NK-92 treated with Interleukin-12 subunit alpha and Interleukin-12 subunit beta, amount 100 ng/mL, for 24 hours (cell line): ENCODE measurements at regions not wholly inside any gene's neighbourhood (a gene's known extent, or its start where the extent isn't known, plus 50 kb on each side); places are given as distances from the start of the nearest gene placed in this dataset.
"Not testable (repeated sequence)": the region's sequence is repeated elsewhere in the genome, so short reads cannot be mapped to it uniquely, and the experiment has no call there.

Experiments
- DNase-seq: peaks from one replicate; lab custom pipeline; 2025; lab: John Stamatoyannopoulos, UW

DNA sequence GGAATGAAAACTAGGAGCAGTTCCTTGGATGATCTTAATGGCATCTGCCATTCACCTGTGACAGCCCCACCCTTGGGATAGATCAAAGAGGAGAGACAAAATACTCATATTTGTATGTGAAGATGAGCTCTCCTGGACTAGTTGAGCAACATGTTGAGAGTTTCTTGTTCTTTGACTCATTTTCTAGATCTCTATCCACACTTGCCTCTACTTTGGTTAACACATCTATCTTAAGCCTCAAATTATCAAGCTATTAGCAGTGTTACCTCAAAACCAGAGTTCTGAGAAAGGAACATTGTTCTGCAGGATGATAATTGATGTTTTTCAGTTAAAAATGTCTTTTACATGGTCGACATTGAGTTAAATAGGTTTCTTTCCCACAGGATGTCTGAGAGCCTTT is 94.2 kb upstream of the TEX13D start:
- no peak for DNase-seq

DNA sequence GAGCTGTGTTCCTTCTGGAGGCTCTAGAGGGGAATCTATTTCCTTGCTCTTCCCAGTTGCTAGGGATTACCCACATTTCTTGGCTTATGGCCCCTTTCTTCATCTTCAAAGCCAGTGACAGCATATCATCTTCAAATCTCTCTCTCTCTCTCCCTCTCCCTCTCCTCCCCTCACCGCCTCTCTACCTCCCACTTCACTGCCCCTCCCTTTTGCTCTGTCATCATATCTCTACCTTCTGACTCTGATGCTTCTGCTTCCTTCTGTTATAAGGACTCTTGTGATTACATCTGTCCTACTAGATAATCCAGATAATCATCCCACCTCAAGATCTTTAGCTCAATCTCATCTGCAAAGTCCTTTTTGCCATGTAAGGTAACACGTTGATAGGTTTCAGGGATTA is 93.1 kb upstream of the TEX13D start:
- no peak for DNase-seq

DNA sequence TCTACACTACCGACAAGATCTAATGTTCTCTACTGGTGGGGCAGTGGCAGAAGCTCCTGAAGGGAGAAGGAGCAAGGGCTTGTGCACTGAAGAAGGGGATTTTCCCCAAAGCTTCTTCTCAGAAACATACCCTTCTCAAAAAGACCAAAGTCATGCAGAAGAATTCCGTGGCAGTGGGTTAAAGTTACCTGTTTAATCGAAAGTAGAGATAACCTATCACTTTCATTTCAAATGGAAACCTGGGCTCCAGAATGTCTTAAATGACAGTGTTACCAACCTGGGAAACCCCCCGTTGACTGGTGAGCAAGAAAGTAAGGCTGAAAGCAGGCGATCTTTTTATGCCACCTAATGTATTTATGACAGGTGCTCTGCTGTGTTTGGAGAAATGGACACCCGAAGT is 92.5 kb upstream of the TEX13D start:
- peak; percentile 2 for DNase-seq

DNA sequence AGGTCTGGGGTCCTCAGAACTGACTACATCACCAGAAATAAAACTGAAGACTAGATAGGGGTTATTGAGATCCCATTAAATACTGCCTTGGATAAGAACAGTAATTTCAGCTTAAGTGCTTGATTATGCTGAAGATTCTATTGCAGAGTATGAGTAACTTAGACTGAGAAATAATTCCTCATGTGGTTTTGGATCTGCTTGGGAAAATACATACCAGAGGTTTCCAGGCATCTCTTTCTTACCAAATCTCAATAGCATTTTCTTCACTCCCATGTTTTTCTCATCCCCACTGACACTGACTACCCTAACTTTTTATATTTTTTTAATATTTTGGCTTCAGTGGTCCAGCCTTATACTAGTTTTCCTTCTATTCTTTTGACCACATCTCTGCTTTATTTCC is 92.0 kb upstream of the TEX13D start:
- DNase-seq, result no peak

DNA sequence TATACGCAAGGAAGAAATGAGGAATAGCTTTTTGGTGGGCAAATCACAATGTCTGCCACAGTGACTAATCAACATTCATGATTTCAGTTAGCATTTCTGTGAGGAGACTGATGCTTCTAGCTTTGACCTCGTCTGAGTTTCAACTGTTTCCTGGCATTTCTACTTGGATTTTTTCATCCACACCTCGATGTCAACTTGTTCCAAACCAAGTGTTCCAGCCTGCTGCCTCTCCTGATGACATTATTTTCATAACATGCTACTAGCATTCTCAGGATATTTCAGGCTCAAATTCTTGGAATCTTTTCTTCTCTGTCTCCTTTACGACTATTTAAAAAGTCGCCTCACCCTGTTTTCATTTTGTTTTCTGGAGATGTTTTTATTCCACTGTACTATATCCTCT is 90.3 kb upstream of the TEX13D start:
- DNase-seq, result no peak

DNA sequence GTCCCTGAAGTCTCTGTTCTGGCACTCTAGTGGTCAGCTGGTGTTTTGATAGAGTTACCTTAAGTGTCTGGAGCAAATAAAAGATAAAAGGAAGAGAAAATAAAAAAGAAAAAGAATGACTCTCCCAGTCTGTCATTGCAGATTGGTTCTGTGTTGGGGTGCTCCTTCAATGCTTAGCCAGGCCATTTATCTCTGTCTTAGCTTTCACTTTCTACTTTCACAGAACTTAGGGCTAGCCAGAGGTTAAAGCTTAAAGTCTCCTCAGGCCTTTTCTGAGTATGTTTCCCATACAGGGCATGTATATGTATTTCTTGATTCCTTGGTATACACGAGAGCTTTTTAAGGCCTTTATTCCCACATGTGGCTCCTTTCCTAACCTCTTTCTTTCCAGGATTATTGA is 83.1 kb upstream of the TEX13D start:
- no peak for DNase-seq

DNA sequence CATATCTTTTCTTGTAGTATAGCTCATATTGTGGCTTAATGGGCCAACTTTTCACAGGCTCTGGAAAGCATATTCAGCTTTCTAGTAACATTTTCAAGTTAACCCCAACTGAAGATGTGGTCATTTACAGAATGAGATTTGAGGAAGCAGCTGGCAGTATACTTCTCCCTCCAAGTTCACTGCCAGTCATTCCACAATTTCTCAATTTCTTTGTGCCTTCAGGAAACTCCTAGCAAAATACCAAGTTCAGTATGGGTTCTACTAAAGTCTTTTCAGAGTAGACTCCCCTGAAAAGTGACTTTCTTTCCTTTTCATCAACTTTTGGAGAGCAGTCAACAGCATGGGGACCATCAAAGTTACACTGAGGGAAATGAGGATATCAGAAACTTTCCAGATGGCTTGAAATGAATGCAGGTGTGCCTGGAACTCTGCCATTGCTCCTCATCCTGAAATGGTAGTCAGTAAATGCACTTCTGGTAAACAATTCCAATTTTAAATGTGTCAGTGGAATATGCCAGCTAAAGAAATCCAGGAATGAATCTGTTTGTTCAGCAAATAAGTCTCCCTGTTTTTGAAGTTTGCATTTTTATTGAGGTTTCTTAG is 81.5 kb upstream of the TEX13D start:
- DNase-seq, result no peak

DNA sequence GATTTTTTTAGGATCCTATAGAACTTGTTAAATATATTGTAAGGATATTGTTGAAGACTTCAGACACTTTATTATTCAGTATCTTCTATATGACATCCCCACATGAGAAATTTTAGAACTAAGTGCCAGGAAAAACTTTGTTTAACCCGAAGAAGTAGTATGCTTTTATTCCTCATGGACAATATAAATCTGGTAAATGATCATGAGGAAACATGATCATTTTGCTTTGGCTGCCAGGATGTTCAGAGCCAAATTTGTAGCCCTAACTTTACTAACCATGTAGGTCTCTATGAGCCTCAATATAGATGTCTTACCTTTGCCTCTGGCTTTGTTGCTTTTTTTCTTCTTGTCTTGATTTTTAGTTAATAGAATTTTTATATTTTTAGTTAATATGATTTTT is 77.8 kb upstream of the TEX13D start:
- DNase-seq, result no peak

DNA sequence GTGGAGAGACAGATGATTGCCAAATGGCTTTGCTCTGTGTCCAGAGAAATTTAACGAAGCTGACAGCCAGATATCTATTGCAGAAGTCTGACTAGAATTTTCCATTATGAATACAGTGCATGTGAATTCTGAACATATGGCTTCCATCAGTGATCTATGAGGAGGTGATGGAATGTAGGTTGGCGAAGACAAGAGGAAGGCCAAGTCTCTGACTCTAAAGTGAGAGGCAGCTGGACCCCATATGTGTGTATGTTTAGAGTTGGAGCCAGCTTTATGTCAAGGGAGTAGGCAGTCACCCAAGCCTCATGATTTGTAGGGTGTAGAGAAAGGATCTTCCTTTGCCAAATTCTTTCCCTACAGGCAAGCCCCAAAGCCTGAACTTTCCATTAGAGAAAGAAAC is 76.2 kb upstream of the TEX13D start:
- no peak for DNase-seq

DNA sequence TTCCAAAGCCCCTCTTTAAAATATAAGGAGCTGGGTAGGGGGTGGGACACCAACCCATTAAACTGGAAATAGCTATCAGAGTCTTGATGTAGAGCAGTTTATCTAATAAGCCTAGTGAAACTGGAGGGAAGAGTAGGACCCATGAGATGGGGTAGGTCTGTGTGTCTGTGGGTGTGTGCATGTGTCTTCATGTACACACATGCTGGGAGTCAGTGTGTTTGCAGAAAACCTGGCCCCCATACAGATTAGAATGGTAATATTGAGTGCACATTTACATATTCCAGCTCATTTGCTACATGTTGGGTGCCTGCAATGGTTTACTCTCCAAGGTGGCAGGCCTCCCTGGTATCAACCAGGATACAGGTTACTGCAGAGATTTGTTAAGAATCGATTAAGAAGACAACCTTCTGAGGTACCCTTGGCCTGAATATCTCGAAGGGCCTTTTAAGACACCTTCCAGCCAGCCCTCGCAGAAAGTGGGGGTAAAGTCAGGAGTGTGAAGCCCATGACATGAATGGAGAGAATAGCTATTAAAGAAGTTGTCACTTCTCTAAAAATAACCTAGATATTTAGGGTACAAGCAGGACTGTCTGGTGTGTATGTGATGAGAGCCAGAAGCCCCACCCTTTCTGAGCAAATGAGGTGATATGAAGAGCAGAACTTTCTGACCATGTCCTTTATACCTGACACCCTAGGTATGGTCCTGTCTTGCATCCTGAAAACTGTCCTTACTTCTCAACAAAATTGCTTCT is 75.7 kb upstream of the TEX13D start:
- DNase-seq, result no peak

DNA sequence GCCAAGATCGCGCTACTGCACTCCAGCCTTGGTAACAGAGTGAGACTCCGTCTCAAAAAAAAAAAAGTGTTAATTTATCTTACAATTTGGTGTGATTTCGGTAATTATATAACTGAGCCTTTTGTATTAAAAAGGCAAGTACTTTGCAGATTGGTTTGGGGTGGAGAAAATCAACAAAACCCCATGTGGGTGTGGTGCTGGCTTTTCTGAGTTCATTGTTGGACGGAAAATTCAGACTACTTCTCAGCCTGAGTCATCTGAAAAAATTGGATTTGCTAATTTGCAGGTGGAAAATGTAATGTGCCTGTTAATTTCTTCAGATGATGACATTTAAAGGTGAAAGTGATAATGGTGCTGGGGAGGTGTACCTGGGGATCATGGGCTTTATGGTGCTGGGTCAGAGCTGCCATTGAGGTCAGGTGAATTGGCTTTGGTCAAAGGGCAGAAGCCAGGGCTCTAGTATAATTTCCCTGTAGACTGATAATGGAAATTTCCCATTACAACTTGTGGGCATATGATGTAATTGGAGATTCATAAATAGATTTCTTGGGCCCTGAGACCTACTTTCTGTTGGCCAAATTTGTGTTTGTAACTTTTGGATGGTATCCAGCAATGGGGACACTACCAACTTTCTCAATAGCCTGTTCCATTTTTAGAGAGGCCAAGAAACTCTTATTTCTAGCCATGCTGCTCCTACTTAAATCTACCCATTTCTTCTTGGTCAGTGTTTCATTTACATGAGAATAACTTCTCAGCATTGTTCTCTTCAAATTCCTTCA is 74.3 kb upstream of the TEX13D start:
- DNase-seq, result no peak

DNA sequence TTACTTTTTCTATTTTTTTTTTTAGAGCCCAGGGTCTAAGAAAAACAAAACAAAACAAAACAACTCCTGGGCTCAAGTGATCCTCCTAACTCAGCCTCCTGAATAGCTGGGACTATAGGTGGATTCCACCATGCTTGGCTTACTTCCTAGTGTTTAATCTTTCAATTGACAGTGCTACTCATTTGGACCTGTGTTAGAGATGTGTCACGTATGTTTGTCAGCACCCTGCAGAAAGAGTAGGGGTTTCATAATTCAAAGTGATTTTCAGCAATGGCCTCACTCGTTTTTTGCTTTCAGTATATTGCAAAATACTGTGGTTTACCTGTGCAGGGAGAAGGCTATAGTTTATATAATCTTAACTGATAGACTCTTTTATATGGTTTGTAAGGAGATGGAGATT is 71.6 kb upstream of the TEX13D start:
- DNase-seq, result no peak

DNA sequence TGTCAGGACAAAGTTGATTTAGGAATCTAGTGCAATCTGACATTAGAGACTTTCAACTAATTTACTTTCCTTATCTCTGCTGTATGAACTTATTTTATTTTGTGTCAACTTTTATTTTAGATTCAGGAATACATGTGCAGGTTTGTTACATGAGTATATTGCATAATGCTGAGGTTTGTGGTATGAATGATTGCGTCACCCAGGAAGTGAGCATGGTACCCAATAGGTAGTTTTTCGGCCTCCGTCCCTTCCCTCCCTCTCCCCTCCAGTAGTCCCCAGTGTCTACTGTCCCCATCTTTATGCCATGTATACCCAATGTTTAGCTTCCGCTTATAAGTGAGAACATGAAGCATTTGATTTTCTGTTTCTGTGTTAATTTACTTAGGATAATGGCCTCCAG is 68.7 kb upstream of the TEX13D start:
- peak; percentile 13 for DNase-seq

DNA sequence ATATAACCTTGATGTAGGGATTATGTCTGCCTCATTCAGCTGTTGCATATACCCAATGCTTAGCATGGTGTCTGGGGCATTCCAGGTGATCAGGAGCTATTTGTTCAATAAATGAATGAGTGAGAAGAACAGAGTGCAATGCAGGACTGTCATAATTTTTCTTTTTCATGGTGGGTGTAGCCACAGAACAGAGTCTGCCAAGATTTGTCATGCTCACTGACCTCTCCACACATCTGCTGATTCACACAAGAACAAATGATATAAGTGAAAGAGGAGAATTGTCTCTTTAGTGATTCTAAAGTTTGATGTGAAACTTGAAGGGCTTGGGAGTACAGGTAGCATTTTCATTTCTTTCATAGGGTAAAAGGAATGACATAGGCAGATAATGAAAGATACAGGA is 64.4 kb upstream of the TEX13D start:
- DNase-seq, result no peak

DNA sequence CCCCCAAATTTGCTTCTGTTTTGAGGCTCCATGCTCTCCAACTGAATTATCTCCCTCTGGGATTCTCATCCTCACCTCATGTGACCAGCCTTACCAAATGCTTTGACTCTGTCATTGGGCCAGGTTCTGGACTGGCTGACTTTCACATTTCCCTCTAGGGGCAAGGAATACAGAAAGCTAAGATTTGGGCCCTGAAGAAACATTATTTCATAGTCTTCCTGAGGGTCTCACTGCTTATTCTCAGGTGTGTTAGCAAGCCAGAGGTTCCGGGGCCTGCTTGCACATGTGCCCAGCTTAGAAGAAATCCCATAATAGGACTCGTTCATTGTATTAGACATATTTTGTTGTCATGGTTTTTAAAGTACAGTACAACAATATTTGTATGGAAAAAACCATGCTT is 62.6 kb upstream of the TEX13D start:
- no peak for DNase-seq

DNA sequence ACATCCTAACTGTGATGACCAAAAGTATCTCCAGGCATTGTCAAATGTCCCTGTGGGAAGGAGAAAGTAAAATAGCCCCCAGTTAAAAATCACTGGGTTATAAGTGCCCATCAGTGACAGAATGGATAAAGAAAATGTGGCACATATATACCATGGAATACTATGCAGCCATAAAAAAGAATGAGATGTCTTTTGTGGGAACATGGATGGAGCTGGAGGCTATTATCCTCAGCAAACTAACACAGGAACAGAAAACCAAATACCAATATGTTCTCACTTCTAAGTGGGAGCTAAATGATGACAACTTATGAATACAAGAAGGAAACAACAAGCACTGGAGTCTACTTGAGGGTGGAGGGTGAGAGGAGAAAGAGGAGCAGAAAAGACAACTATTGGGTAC is 60.9 kb upstream of the TEX13D start:
- not testable (repeated sequence) for DNase-seq

DNA sequence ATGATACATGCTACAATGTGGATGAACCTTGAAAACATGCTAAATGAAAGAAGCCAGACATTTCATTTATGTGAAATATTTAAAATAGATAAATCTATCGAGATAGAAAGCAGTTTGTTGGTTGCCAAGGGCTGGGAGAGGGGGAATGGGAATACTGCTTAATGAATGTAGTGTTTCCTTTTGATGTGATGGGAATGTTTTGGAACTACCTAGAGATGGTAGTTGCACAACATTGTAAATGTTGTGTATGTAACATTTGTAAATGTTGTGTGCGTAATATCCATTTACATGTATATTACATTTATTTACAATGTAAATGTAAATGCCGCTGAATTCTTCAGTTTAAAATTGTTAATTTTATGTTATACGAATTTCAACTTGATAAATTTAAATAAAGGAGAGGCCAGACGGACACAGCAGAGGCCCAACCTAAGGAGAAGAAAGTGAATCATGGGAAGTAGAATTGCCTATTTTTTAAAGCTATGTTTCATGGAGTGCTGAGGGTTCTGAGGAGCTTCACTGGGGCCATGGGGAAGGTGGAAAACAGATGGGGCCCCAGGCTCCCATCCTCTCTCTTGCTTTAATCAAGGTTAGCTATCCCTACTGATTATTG is 60.0 kb upstream of the TEX13D start:
- DNase-seq, result no peak

DNA sequence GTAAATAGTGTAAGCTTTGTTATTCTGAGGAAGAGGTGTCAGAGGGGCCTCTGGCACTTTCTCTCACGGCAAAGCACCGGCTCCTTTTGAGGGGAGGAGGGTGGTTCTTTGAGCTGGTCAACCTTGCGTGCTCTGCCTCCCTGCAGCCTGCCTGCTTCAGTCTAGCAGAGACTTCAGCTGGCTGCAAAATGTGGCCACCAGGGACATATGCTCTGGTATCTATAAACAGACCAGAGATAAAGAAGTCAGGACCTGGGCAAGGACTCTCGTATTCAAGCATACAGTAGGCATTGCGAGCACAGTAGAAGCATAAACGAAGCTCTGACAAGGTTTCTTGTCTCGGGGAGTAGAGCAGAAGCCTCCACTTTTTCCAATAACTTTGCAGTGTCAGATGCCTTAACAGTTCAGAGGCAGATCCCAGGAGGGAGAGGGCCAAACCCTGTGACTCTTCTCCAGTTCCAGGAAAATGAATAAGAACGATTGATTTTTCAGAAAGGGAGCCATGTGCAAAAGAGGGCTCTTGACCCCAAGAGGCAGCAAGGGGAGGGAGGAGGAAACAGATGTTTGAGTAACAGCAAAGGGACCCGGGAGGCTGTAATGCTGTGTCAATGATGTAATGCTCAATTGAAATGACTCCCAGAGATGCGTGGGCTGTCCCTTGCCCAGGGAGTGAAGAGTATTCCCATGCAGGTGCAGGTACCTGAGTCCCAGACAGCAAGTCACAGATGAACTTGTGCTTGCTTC is 57.9 kb upstream of the TEX13D start:
- no peak for DNase-seq

DNA sequence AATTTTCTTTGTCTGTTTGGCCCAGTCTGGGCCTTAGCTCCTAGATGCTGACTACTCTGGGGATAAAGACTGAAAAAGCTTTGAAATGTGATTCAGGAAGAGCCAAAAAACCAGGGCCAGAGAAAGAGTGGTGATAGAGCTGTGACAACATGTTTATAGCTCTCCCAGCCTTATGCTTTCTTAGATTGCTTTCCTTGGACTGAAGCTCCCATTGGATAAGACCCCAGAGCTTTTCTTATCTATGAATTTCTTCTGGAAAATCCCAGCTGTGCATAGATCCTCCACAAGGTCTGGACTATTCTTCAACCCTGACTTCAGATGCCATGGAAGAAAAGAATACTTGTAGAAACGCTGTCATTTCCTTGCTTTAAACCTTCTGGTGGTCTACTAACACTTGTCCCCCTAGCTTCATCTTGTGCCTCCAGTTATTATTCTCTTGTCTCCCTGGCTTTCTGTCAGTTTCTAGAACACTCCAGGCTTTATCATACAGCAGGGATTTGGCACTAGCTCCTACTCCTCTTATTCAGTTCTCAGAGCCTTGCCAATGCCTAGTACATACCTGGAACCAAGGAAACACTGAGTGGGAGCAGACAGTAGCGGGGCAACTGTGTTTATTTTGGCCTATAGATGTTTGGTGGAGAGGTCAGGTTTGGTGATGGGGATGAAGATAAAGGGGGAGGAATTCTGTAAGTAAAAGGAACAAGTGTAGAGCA is 57.1 kb upstream of the TEX13D start:
- DNase-seq, result no peak

DNA sequence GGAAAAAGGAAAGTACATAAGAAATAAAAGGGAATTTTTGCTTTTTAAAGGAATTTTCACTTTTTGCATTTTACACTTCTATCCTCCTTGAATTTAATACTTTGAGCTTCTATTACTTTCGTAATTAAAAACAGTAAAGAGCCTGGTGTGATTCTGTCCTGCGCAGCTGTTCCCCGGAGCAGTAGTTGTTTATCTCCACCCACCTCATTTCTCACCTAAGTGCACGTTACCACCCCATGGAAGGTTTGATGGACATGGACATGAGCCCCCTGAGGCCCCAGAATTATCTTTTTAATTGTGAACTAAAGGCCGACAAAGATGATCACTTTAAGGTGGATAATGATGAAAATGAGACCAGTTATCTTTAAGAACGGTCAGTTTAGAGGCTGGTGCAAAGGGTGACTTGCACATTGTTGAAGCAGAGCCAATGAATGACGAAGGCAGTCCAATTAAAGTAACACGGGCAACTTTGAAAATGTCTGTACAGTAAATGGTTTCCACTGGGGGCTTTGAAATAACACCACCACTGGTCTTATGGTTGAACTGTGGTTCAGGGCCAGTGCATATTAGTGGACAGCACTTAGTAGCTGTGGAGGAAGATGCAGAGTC is 52.1 kb upstream of the TEX13D start:
- no peak for DNase-seq

DNA sequence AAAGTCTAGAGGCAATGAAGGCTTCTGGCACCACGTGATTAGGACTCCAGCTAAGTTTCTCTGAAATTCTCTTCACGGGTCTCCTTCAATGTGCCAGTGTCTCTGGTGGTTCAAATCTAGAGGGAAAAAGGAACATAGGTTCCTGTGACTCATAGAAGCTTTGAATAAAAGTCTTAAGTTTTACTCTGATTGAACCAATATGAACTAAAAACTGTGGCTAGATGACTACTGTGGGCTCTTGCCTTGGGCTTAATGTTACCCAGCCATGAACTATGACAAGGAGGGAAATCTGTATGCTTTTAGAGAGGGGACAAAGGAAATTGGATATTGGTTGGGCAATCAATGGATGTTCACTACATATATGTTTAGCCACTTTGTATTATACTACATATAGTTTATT is 49.9 kb upstream of the TEX13D start:
- DNase-seq, result no peak
